Muscle of leg (tissue), 3 donors: ENCODE measurements at regions not wholly inside any gene's neighbourhood (a gene's known extent, or its start where the extent isn't known, plus 50 kb on each side); places are given as distances from the start of the nearest gene placed in this dataset.
"Not testable (repeated sequence)": the region's sequence is repeated elsewhere in the genome, so short reads cannot be mapped to it uniquely, and the experiment has no call there.

Source experiments
- DNase-seq: peaks from one replicate; pipeline ENCODE4 v3.0.0; 2013
- H3K27ac ChIP-seq: one replicate; pipeline ENCODE4 v1.5.1; 2013; ENCODE audit warnings: mild to moderate bottlenecking, low read length, control low read depth
- H3K27me3 ChIP-seq: one replicate; pipeline ENCODE4 v1.6.1; 2013; ENCODE audit warnings: low read length; ENCODE audit not compliant: control insufficient read depth, insufficient read depth
- H3K36me3 ChIP-seq: one replicate; pipeline ENCODE4 v1.6.1; 2013; ENCODE audit warnings: low read length; ENCODE audit not compliant: control insufficient read depth, insufficient read depth
- H3K4me1 ChIP-seq: one replicate; pipeline ENCODE4 v1.6.1; 2013; ENCODE audit warnings: low read length; ENCODE audit not compliant: control insufficient read depth, insufficient read depth
- H3K4me3 ChIP-seq: one replicate; pipeline ENCODE4 v1.5.1; 2013; ENCODE audit warnings: low read length, control low read depth
- H3K9me3 ChIP-seq: replicated peaks from 2 replicates; pipeline ENCODE4 v1.6.1; 2013; ENCODE audit warnings: low read depth, low read length; ENCODE audit not compliant: control insufficient read depth
- WGBS: methylation state at CpG from one replicate; pipeline ENCODE4 v1.1.5; 2013; ENCODE audit warnings: missing lambda C conversion rate; ENCODE audit not compliant: insufficient coverage; 5-methylcytosine and 5-hydroxymethylcytosine counted together

- DNase-seq, H3K27ac ChIP-seq, H3K4me1 ChIP-seq, H3K4me3 ChIP-seq, H3K27me3 ChIP-seq, H3K36me3 ChIP-seq, H3K9me3 ChIP-seq: not testable (repeated sequence)
- no CpG with 5 or more reads among the region's 11 CpGs for WGBS
Observed at GRCh38 chr2:91628471-91628870, 2937.0 kb downstream of the RPIA start.

- peak overlapping the region; percentile 35 for H3K27ac ChIP-seq
- not testable (repeated sequence) for H3K27me3 ChIP-seq, H3K4me1 ChIP-seq, H3K9me3 ChIP-seq, H3K36me3 ChIP-seq, H3K4me3 ChIP-seq
- WGBS: no CpG with 5 or more reads among the region's 17 CpGs
- DNase-seq: peak; percentile 86
Observed at GRCh38 chr2:91657193-91657592, 2965.7 kb downstream of the RPIA start.

DNA sequence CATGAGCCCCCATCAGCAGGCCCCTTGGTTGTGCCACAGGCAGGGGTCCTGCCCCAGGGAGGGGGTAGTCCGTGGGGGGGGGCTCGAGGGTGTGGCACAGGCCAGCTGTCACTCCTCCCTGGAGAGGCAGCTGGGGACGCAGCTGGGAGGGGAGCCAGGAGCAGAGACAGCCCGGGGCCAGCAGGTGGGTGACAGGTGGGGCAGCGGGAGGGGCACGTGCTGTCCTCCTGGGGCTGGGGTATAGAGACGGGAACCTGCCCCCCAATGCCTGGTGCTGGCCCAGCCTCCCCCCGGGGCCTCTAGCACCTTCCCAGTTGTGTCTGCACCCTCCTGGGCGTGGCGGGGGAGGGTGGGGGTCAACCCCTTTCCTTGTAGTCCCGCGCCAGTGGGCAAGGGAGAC lies 2966.9 kb downstream of the RPIA start:
- H3K9me3 ChIP-seq, H3K4me3 ChIP-seq, H3K36me3 ChIP-seq, H3K4me1 ChIP-seq, H3K27me3 ChIP-seq: not testable (repeated sequence)
- 20% methylated on average over 2 of the region's 12 CpGs for WGBS
- H3K27ac ChIP-seq: peak overlapping the region; percentile 42
- DNase-seq: peak; percentile 3

DNA sequence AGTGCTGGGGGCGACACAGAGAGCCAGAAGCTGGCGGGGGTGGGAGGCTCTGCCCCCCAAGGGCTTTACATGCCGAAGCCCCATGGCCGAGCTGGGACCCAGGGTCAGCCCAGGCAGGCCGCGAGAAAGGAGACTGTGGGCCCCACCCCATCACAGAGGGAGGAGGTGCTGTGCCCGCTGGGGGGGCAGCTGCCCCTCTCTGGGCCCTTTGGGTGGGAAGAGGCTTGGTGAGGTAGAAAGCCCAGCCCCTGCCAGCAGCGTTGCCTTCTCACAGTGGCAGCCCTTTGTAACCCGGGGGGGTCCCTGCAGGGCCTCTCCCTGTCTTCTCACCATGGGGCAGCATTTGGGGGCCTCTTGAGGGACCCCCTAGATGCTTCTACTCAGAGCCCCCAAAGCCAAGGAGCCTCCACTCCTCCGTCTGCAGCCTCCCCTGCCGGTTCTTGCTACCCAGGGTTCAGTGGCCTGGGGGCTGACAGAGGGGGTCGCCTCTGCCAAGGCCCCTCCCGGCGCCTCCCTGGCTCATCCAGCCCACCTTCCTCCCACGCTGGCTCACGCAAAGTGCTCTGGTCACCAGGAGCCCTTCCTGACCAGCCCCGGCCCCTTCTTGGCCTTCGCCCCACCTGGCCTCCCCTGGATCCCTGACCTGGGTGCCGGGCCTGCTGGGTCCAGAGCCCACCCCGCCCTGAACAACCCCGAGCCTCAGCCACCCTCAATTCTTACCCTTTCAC lies 2967.9 kb downstream of the RPIA start:
- not testable (repeated sequence) for H3K9me3 ChIP-seq, DNase-seq, H3K4me1 ChIP-seq, H3K27me3 ChIP-seq, H3K36me3 ChIP-seq
- Histone ChIP-seq H3K4me3 (peak overlapping the region; percentile 39), H3K27ac (peak overlapping the region; percentile 42)
- WGBS: no CpG with 5 or more reads among the region's 21 CpGs

DNA sequence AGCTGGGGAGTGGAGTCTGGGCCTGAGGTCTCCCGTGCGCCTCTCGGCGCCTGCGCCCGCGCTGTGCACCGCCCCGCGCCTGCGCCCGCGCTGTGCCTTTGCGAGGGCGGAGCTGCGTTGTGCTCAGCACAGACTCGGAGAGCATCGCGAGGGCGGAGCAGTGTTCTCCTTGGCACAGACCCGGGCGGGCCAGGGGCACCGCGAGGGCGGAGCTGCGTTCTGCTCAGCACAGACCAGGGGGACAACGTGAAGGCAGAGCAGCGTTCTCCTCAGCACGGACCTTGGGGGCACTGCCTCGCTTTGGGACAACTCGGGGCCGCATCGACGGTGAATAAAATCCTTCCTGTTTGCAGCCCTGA lies 2968.4 kb downstream of the RPIA start:
- DNase-seq: peak; percentile 53
- H3K4me1 ChIP-seq, H3K9me3 ChIP-seq, H3K27me3 ChIP-seq, H3K27ac ChIP-seq, H3K36me3 ChIP-seq: not testable (repeated sequence)
- WGBS: 0% methylated on average over 2 of the region's 34 CpGs
- peak overlapping the region; percentile 28 for H3K4me3 ChIP-seq

GRCh38 chr2:91667341-91667740 lies 2975.9 kb downstream of the RPIA start:
- not testable (repeated sequence) for H3K27me3 ChIP-seq, H3K27ac ChIP-seq, DNase-seq, H3K4me1 ChIP-seq, H3K9me3 ChIP-seq, H3K36me3 ChIP-seq, H3K4me3 ChIP-seq
- no CpG with 5 or more reads among the region's 2 CpGs for WGBS

DNA sequence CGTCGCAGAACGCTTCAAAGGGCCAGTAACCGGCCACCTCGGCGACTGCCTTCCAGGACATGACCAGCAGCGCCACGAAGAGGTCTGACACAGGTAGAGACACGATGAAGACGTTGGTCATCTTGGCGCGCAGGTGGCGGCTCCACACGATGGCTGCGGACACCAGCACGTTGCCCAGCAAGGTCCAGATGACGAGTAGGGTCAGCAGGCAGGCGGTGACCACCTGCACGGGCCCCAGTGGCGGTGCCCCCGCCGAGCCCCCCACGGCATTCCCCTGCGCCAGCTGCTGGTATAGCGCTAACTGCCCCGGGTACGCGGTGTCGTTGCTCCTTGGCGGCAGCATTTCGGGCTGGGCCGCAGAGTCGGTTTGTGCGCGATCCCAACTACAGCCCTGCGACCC lies 2994.1 kb downstream of the RPIA start:
- H3K4me1 ChIP-seq, H3K27me3 ChIP-seq, DNase-seq, H3K27ac ChIP-seq, H3K4me3 ChIP-seq, H3K9me3 ChIP-seq, H3K36me3 ChIP-seq: not testable (repeated sequence)
- WGBS: no CpG with 5 or more reads among the region's 36 CpGs

- H3K4me1 ChIP-seq, H3K36me3 ChIP-seq, H3K27ac ChIP-seq, H3K27me3 ChIP-seq, H3K9me3 ChIP-seq, H3K4me3 ChIP-seq: not testable (repeated sequence)
- DNase-seq: peak; percentile 0
- WGBS: no CpG with 5 or more reads among the region's 42 CpGs
Observed at GRCh38 chr2:91686046-91686445, 2994.6 kb downstream of the RPIA start.
